SU-DHL-6 (cell line): ENCODE measurements at regions not wholly inside any gene's neighbourhood (a gene's known extent, or its start where the extent isn't known, plus 50 kb on each side); places are given as distances from the start of the nearest gene placed in this dataset.

Source experiments
- CTCF ChIP-seq: fragments of 200-600 bp; sonication (generic); IDR thresholded peaks from one replicate; pipeline ENCODE4 v1.5.1; 2017; ENCODE audit warnings: antibody characterized with exemption, mild to moderate bottlenecking, low read length, moderate library complexity; ENCODE audit not compliant: insufficient read depth, poor library complexity, severe bottlenecking
- EZH2phosphoT487 ChIP-seq: fragments of 200-600 bp; sonication (generic), shearing (Covaris generic); conservative IDR thresholded peaks from 2 replicates; pipeline ENCODE4 v1.6.1; 2018; ENCODE audit warnings: mild to moderate bottlenecking, antibody characterized with exemption, low read length, moderate library complexity, mixed read lengths

GRCh38 chr2:144631636-144632035, 111.7 kb upstream of the ZEB2 start:
- TF ChIP-seq CTCF, result no peak
- no peak for TF ChIP-seq EZH2phosphoT487
